ENCODE measurements at regions not wholly inside any gene's neighbourhood (a gene's known extent, or its start where the extent isn't known, plus 50 kb on each side); places are given as distances from the start of the nearest gene placed in this dataset.

DNA sequence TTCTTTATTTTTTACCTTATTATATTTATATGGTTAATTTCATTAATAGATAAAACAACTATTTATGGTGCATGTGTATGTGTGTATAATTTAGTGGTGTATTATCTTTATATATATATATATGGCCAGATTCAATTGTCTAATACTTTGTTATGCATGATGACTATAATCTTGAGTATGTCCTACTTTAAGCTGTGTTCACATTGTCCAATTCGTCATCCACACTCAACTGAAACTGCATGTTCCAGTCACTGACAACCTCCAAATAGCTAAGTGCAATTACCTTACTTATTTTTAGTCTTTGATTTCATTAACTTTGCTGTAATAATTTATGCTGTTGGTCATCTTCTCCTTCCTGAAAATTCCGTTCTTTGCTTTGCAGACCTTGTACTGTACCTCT is 306.5 kb upstream of the TMTC1 start:
- no peak for DNase-seq (ENCODE audit: low spot score)

DNA sequence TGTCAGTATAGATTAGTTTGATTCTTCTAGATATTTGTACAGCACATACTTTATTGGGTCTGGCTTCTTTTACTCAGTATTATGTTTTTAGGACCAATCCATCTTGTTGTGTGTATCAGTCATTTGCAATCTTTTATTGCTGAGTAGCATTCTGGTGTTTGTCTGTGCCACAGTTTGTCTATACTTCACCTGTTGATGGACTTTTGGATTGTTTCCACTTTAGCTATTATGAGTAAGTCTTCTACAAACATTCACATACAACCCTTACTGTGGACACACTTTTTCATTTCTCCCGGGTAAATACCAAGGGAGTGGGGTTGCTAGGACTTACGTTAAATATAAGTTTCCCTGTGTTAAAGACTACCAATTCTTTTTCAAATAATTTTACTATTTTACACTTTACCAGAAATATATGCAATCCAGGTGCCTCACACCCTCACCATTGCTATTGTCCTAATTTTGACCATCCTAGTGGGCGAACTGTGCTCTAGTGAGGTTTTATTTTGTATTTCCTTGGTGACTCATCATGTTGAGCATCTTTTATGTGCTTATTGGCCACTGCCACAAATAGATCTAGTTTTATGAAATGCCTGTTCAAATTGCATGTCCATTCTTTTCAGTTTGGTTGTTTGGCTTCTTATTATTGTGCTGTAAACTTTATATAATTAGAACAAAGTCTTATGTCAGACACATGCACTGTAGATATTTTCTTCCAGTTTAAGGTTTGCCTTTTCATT is 304.7 kb upstream of the TMTC1 start:
- no peak for DNase-seq (ENCODE audit: low spot score)

DNA sequence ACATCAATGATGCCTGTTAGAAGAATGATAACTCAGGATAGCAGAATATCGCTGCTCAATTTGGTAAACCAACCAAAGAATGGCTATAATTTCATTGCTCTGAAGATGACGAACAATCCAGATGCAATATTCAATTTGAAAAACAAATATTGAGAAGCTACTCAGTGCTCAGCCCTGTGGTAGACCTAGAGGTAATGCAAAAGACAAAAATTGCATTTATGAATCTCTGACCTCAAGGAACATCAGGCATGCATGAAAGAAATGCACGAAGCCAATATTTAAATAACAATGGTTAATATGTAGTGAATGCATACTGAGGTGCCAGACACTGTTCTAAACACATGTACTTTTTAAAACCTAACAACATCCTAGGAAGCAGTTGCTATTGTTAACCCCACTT is 298.6 kb upstream of the TMTC1 start:
- DNase-seq (ENCODE audit: low spot score), result no peak

DNA sequence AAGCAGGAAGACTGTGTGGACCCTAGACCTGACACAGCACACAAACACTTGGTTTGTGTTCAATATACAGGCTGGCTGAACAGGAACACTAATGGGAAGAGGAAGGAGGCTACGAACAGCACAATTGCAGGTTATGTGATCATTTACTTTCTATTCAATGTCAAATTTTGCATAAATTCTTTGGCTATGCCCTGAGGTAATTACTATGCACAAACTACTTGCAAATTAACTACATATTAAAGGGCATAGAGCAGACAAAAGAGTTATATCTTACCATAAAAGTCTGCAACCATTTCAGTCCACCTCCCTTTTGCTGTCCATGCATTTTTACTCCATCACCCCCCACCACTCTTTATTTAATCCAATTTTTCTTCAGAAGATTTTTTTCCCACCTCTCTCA is 291.2 kb upstream of the TMTC1 start:
- no peak for DNase-seq (ENCODE audit: low spot score)

DNA sequence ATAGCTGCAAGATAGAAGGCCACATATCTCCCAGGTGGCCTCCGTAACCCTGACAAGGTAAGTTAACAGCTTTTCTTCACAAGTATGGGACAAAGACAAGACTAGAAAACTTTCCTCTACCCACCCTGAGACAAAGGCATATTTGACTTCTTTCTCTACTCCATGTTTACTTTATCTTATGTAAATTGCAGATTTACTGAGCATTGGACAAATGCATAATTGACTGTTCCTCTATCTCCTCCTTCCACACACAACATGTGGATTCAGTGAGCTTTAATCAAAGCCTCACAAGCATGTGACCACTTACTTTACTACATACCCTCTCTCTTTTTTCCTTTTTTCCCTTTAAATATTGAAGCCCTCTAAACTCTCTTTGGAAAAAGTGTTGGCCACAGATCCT is 289.1 kb upstream of the TMTC1 start:
- DNase-seq (ENCODE audit: low spot score), result no peak

DNA sequence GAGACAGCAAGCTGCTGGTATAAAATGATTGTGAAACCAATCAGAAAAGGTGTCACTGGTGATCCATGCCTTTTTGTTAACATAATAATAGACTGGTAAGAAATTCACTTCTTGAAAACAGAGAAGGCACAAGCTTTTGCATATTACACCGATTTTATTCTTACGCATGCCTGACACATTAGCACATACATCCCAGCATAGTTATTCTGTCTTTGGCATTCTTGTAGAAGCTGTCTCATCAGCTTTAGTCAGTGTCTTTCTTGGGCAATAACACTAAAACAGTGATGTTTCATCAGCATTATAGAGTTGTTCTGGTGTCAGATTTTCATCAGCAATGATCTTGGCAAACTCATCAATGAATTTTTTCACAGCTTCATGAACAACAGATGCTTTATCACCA is 283.4 kb upstream of the TMTC1 start:
- no peak for DNase-seq (ENCODE audit: low spot score)

DNA sequence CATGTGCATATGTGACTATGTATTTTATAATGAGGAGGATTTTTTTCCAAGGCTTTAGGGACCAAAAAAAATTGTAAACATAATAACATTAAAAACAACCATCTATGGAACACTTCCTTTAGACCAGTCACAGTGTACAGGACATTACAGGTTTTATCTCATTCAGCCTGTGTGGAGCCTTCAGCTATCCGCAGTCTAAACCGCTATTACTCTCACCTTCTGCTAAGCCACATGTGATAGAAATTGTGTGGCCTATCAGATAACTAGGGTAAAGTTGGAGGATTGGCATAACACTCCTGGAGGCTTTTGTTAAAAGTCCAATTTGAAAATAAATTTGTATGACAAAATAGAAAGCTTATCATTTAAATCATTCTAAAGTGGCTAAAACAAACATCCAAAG is 281.2 kb upstream of the TMTC1 start:
- DNase-seq (ENCODE audit: low spot score), result no peak

DNA sequence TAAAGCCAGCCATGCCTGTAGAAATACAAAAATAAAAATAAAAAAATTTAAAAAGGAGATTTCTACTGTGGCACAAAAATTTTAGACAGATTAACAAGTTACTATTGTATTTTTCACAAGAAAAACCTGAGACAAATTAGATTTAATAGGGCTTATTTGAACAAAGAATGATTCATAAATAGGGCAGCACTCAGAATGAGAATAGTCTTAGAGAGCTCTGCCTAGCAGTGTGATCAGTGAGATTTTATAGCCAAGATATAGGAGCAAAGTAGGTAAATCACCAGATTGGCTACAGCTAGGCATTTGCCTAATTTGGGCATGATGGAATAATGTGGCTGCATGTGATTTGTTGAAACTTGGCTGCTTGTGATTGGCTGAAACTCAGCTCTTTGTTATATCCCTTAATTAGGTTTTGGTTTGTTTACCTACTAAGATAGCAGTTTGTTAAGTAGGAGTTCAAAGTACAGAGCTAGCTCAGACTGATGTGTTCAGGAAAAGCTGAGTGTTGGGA is 279.7 kb upstream of the TMTC1 start:
- no peak for DNase-seq (ENCODE audit: low spot score)

DNA sequence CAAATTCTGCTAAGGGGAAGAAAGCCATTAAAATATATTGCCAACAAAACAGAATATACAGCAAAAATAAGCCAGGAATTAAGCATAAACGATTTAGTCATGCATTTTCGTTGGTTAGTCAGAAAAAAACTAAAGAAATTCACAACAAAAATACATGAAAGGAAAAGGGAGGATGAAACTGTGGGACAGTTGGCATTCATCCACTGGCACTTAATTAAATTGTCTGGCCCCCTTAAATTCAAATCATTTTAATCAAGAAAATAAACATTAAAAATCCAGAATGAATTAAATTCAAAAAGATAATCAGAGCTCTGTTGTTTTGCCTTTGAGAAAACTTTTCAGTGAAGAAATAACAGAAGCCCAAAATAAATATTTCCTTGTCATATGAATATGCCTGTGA is 264.6 kb upstream of the TMTC1 start:
- DNase-seq (ENCODE audit: low spot score), result no peak

DNA sequence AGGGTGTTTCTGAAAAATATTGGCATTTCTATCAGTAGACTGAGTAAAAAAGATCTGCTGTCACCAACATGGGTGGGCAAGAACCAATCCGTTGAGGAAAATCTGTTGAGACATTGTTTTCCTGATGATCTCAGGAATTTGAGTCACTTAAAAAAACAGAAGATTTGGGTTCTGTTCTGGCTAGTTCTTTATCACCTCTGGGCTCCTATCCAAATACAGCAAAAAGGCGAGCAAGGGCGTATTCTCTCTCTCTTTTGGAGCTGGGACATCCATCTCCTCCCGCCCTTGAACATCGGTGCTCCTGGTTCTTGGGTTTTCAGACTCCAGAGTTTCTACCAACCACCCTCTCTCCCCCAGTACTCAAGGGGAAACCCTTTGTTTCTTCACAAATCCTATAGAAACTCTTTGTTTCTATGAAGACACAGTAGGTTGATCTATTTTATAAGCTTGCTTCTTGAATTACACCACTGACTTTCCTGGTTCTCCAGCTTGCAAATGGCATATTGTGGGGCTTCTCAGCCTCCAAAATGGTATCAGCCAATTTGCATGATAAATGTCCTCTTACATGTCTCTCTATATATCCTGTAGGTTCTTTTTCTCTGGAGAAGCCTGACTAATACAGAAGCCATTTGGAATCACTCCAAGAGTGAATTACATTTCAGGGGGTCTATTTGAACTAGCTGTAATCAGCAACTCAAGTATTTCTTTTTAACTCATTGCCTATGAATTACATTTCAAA is 263.9 kb upstream of the TMTC1 start:
- DNase-seq (ENCODE audit: low spot score), result no peak

DNA sequence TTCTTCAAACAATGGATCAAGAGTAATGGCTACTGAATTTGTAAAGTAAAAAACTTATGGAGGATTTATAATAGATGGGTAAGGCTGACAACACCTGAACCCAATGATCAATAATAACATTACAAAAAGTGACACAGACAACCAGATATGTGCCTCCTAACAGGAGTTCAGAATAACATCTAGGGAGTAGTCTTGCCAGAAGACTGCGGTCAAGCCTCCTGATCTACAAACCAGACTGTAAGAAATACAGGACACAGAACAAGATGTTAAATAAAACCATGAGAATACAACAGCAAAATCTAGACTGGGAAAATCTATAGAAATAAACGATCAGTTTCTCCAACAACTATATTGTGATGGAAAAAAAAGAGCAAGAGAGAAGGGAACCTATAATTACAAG is 262.6 kb upstream of the TMTC1 start:
- no peak for DNase-seq (ENCODE audit: low spot score)

DNA sequence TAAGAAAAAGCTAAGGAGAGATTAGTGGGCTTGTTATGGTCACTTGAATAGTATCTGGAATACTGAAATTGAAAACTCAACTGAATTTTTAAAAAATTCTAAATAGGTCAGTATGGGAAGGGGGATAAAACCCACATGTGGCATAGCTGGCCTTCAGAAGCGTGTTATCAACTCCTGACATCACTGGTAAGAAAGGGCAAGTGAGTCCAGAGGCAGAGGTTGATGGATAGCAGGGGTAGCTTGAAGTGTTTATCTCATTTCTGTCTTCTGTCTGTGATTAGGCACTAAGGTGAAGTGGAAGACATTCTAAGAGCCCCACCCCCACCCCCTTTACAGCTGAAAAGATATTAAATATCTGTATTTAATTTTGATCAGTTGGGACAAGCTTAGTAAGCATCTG is 261.4 kb upstream of the TMTC1 start:
- DNase-seq (ENCODE audit: low spot score), result no peak

DNA sequence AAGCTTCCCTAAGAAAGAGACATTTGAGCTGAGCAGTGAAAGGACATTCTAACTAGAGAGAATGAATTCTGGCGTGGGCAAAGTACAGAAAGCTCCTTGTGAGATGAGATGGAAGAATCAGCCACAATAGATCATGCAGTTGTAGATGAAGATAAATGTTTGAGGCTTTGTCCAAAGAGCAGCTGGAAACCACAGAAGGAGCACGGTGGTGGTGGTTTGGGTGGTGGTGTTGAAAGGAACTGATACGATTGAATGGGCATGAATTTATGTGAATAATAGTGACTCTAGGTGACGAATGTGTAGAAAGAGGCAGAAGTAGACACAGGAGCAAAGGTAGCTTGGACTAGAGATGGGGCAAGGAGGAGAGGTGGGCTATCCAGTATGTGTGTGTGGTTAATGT is 260.5 kb upstream of the TMTC1 start:
- no peak for DNase-seq (ENCODE audit: low spot score)

DNA sequence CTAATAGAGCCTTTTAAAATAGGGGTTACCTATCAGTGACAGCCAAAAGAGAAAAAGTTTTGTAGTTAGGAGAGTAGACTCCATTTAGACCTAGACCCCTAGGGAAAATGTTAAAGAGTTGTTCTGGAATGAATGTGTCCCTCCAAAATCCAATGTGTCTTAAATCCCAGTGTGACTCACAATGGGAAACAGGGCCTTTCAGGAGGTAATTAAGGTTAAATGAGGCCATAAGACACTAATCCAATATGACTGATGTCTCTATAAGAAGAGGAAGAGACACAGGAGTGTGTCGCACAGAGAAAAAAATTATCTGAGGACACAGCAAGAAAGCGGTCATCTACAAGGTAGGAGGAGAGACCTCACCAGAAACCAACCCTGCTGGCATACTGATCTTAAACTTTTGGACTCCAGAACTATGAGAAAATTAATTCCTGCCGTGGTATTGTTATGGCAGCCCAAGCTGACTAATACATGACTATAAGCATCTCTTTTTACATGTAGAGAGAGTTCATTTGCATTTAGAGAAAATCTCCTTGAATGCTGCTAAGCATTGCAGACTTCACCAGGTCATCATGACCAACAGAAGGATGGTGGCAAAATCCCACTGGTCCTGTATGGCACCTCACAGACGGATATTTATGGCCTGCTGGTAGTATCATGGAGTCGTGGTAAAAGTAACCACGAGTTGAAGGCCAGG is 259.6 kb upstream of the TMTC1 start:
- DNase-seq (ENCODE audit: low spot score), result no peak

DNA sequence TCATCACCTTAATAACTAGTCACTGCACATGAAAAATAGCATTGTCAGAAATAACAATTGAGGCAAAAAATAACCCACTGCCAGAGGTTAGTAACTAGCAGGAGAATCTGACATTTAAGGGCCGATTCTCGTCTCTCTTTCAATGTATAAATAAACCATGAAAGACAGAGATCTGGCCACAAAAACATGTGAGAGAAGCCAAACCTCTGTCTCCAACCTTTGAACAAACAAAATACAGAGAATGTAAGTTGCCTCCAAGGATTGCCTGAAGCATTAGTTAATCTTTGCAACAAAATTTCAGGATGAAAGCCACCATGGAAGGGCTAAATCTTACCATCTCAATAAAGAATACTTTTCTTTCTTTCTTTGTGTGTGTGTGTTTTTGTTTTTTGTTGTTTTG is 257.4 kb upstream of the TMTC1 start:
- DNase-seq (ENCODE audit: low spot score), result no peak

DNA sequence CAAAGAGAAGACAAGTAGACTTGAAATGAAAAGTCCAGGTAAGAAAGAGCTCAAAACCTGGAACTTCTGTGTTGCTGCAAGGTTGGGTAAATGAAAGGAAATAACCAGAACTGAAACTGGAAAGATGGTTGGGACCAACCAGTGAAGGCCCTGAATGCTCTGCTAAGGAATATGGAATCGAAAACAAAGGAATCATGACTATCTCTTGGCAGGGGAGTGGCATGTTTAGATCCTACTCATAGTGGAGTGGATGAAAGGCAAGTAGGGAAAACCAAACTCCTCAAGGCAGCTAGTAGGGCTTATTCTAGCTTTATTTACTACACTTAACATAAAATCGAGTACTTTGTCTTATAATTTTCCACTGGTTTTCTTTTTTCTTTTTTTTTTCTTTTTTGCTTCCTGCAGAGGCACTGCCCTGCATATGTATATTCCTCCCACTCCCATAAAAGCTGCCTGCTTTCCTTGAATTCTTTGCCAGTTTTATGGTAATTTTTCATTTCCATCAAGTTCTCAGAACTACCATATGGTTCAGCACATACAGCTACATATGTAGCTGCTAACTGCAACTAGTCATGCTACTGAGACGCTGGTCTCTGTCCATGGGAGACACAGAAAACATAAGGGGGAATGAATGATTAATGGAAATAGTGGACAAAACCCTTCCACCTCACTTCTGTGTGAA is 247.1 kb upstream of the TMTC1 start:
- DNase-seq (ENCODE audit: low spot score), result no peak

DNA sequence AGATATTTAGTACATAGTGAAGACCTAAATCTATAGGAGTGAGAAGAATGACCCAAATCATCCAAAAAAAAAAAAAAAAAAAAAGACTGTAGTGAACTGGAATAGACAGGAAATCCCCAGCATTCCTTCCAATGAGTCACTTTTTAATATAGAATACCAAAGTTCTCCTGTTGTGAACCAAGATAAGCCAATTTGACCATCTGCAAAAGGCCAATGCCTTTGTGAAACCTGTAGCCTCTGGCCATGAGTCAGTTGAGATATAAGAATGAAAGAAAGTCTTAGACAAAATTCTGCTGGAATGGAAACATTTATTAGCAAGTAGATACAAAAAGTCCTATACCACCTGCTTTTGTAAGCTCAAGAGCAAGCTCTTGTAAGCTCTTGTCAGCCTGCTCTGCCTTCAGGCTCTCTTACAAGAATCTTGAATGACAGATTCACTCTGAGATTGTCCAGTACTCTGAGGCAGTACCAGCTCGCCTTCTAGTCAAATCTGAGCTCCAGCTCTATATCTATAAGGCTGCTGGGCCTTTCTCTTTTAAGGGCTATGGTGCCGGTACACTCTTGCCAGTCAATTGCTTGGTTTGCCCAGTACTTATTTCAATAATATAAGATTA is 243.0 kb upstream of the TMTC1 start:
- DNase-seq (ENCODE audit: low spot score), result peak; percentile 24

DNA sequence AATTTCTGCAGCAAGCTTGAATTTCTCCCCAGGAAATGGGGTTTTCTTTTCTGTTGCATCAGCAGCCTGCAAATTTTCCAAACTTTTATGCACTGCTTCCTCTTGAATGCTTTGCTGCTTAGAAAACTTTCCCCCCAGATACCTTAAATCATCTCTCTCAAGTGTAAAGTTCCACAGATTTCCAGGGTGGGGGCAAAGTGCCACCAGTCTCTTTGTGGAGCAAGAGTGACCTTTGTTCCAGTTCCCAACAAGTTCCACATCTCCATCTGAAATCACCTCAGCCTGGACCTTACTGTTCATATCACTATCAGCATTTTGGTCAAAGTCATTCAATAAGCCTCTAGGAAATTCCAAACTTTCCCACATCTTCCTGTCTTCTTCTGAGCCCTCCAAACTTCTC is 241.6 kb upstream of the TMTC1 start:
- no peak for DNase-seq (ENCODE audit: low spot score)

DNA sequence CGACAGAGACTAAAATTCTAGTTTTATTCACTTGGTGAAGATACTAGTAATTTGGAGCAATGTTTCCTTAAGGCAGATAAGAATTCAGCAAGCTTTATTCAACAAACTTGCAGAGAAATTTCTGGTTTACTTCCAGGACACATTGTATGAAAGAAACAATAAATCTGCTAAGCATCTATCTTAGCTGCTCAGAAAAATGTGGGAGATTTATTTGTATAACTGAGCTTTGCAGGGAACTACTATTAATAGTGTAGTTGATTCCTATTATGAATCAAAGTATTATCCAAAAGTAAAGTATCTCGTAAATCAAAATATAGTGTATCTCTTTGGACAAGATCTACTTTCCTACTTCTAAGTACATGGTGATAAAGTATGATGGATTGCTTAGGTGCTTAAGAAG is 239.4 kb upstream of the TMTC1 start:
- DNase-seq (ENCODE audit: low spot score), result no peak

DNA sequence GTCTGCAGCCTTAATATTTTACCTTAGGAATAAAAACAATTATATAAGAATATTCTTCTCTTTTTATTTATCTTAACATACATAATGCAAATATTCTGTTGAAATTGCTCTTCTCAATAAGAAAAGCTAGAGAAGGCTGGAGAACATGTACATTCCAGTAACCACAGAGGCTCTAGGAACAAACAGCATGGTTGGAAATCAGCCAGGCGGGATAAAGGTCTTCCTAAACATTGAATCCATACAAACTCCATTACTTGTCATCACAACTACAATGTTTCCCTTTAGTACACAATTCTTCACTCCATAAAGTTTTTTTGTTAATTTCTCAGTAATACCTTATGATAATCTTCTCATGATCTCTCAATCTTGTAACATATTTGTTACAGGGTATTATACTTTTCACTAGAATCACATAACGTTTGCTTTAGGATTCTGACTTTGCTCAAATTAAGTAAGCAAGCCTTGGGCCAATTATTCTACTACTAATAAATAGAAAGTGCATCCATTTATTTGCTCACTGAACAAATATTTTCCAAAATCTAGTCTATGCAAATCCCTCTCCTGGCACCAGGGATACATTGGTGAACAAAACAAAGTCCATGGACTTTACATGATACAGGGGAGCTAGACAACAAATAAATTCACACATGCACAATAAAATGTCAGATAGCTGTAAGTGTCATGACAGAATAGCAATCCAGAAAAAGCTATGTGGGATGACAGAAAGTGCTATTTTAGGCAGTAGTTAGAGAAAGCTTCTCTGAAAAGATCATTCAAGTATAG is 237.5 kb upstream of the TMTC1 start:
- no peak for DNase-seq (ENCODE audit: low spot score)

Data from AG20443 (cell line).